ENCODE measurements at regions not wholly inside any gene's neighbourhood (a gene's known extent, or its start where the extent isn't known, plus 50 kb on each side); places are given as distances from the start of the nearest gene placed in this dataset.

GRCh38 chr11:110928391-110928790 lies 216.2 kb upstream of the ARHGAP20 start:
- no peak for DNase-seq (ENCODE audit: low spot score)

- DNase-seq (ENCODE audit: low spot score): no peak
These were observed 209.7 kb upstream of the ARHGAP20 start for GRCh38 chr11:110921742-110922521.

GRCh38 chr11:110919241-110919922 lies 207.1 kb upstream of the ARHGAP20 start:
- DNase-seq (ENCODE audit: low spot score): no peak

- no peak for DNase-seq (ENCODE audit: low spot score)
These were observed 206.1 kb upstream of the ARHGAP20 start for GRCh38 chr11:110918351-110918750.

- no peak for DNase-seq (ENCODE audit: low spot score)
These were observed 200.2 kb upstream of the ARHGAP20 start for GRCh38 chr11:110912437-110912836.

GRCh38 chr11:110910384-110910783 lies 198.1 kb upstream of the ARHGAP20 start:
- no peak for DNase-seq (ENCODE audit: low spot score)

GRCh38 chr11:110909336-110909735 lies 197.1 kb upstream of the ARHGAP20 start:
- no peak for DNase-seq (ENCODE audit: low spot score)

GRCh38 chr11:110908401-110909105 lies 196.3 kb upstream of the ARHGAP20 start:
- DNase-seq (ENCODE audit: low spot score): no peak

GRCh38 chr11:110907629-110908028 lies 195.4 kb upstream of the ARHGAP20 start:
- DNase-seq (ENCODE audit: low spot score): no peak

- DNase-seq (ENCODE audit: low spot score): no peak
These were observed 191.6 kb upstream of the ARHGAP20 start for GRCh38 chr11:110903830-110904229.

GRCh38 chr11:110903378-110903777 lies 191.1 kb upstream of the ARHGAP20 start:
- DNase-seq (ENCODE audit: low spot score): no peak

GRCh38 chr11:110901441-110901840 lies 189.2 kb upstream of the ARHGAP20 start:
- DNase-seq (ENCODE audit: low spot score): no peak

GRCh38 chr11:110900426-110900825 lies 188.2 kb upstream of the ARHGAP20 start:
- DNase-seq (ENCODE audit: low spot score): no peak

GRCh38 chr11:110897035-110897434 lies 184.8 kb upstream of the ARHGAP20 start:
- DNase-seq (ENCODE audit: low spot score): no peak

- DNase-seq (ENCODE audit: low spot score): no peak
These were observed 184.1 kb upstream of the ARHGAP20 start for GRCh38 chr11:110896358-110896757.

GRCh38 chr11:110894224-110894623 lies 182.0 kb upstream of the ARHGAP20 start:
- no peak for DNase-seq (ENCODE audit: low spot score)

- no peak for DNase-seq (ENCODE audit: low spot score)
These were observed 180.6 kb upstream of the ARHGAP20 start for GRCh38 chr11:110892741-110893285.

GRCh38 chr11:110891411-110891810 lies 179.2 kb upstream of the ARHGAP20 start:
- no peak for DNase-seq (ENCODE audit: low spot score)

- DNase-seq (ENCODE audit: low spot score): no peak
These were observed 178.8 kb upstream of the ARHGAP20 start for GRCh38 chr11:110890995-110891394.

GRCh38 chr11:110886288-110886970 lies 174.2 kb upstream of the ARHGAP20 start:
- DNase-seq (ENCODE audit: low spot score): no peak

- no peak for DNase-seq (ENCODE audit: low spot score)
These were observed 171.0 kb upstream of the ARHGAP20 start for GRCh38 chr11:110883256-110883655.

GRCh38 chr11:110878513-110878912 lies 166.3 kb upstream of the ARHGAP20 start:
- no peak for DNase-seq (ENCODE audit: low spot score)

All from kidney capillary endothelial cell (primary cell).